Thoracic aorta (tissue), 2 donors: ENCODE measurements at regions not wholly inside any gene's neighbourhood (a gene's known extent, or its start where the extent isn't known, plus 50 kb on each side); places are given as distances from the start of the nearest gene placed in this dataset.

Experiments
- ATAC-seq: fragments of 150-250 bp; one replicate; pipeline ENCODE4 v1.8.0; 2017; ENCODE audit warnings: low read depth; ENCODE audit not compliant: insufficient number of reproducible peaks, low FRiP score
- DNase-seq: peaks from one replicate; pipeline ENCODE4 v3.0.0-alpha.2; 2020; ENCODE audit warnings: low spot score
- H3K27ac ChIP-seq, 2 donors: fragments of 200-600 bp; sonication (generic); 1 replicate in 1 of 2; 2 replicates in 1 of 2; pipeline ENCODE4 v1.5.1; 2016; ENCODE audit warnings: mild to moderate bottlenecking in 2 of 2, moderate library complexity in 2 of 2
- H3K27me3 ChIP-seq: fragments of 200-600 bp; sonication (generic); replicated peaks from 2 replicates; pipeline ENCODE4 v1.6.0; 2016; ENCODE audit warnings: mild to moderate bottlenecking; ENCODE audit not compliant: insufficient read depth
- H3K36me3 ChIP-seq: fragments of 200-600 bp; sonication (generic); one replicate; pipeline ENCODE4 v1.5.1; 2016
- H3K4me1 ChIP-seq, 2 donors: fragments of 200-600 bp; sonication (generic); 1 replicate in 1 of 2; 2 replicates in 1 of 2; pipeline versions ENCODE4 v1.5.1 to v1.6.0; 2016; ENCODE audit warnings: low read depth in 2 of 2, mild to moderate bottlenecking in 1 of 2; ENCODE audit not compliant: control insufficient read depth in 1 of 2
- H3K4me3 ChIP-seq: fragments of 200-600 bp; sonication (generic); 2 replicates; pipeline ENCODE4 v1.5.1; 2016; ENCODE audit warnings: mild to moderate bottlenecking
- H3K9me3 ChIP-seq: fragments of 200-600 bp; sonication (generic); 2 replicates; pipeline ENCODE4 v1.5.1; 2016
- CTCF ChIP-seq: fragments of 200-600 bp; sonication (generic); IDR thresholded peaks from one replicate; pipeline ENCODE4 v1.5.1; 2019; ENCODE audit warnings: antibody characterized with exemption

DNA sequence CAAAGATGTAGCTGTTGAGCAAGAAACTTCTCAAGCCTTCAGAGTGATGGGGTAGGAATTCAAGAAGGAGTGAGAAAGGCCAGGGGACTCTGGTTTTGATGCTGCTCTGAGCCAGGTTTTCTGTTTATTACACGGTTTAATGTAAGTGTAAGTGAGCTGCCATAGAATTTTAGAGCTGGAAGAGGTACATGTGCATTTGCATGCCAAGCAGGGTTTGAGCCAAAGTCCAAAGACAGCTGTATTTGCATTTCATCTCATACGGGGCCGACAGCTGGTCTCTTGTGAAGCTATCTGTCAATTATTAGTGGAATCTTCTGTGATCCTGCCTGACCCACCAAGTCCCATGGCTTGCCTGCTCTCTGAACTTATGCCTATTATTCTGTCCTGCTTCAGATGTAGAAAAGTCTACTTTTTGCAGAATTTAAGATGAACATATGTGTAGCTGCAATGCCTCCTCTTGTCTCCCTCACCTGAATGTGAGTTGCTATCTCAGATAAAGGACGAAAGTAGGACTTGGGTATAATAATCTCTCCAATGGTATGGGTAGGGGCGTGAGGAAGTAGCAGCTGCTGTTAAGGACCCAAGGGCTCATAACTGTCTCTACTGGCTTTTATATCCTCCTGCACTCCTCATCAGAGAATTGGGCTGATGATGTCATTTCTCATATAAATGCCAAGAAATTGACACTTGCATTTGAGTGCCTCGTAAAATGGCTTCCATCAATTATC is 160.0 kb downstream of the SQOR start:
- no peaks in the 10 kb centered on the region for H3K27me3 ChIP-seq
- H3K27ac ChIP-seq = no peak overlapping the region
- TF ChIP-seq CTCF = no peak
- no peak overlapping the region for H3K4me3 ChIP-seq
- DNase-seq (no peak), ATAC-seq (no peak)
- H3K9me3 ChIP-seq = no peaks in the 10 kb centered on the region
- no peaks in the 10 kb centered on the region for H3K36me3 ChIP-seq
- H3K4me1 ChIP-seq = no peaks in the 10 kb centered on the region

- no peak overlapping the region for H3K4me3 ChIP-seq
- TF ChIP-seq CTCF = peak; percentile 58
- ATAC-seq = no peak
- H3K4me1 ChIP-seq = no peaks in the 10 kb centered on the region
- no peak overlapping the region for H3K27ac ChIP-seq
- no peaks in the 10 kb centered on the region for H3K9me3 ChIP-seq
- H3K36me3 ChIP-seq = no peaks in the 10 kb centered on the region
- no peaks in the 10 kb centered on the region for H3K27me3 ChIP-seq
- no peak for DNase-seq
Observed at GRCh38 chr15:45795440-45796069, 160.7 kb downstream of the SQOR start.

DNA sequence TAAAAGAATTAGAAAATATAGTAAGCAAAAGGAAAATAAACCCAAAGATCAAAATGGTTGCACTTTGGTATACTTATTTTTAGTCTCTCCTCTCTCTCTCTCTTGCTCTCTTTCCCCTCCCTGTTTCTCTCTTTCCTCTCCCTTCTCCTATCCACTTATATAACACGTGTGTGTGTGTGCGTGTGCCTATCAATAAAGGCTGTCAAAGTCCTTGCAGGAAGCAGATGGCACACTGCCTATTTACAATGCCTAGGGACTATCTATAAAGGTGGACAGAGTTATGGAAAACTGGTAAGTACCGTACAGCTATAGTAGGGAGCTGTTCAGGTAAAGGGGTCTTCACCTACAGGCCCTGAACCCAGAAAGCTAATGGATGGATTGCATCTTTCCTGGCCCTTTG is 161.6 kb downstream of the SQOR start:
- H3K27me3 ChIP-seq = no peaks in the 10 kb centered on the region
- no peak for TF ChIP-seq CTCF
- no peaks in the 10 kb centered on the region for H3K4me1 ChIP-seq
- H3K27ac ChIP-seq = no peak overlapping the region
- DNase-seq (no peak), ATAC-seq (no peak)
- H3K9me3 ChIP-seq = no peaks in the 10 kb centered on the region
- H3K4me3 ChIP-seq = no peak overlapping the region
- no peaks in the 10 kb centered on the region for H3K36me3 ChIP-seq

DNA sequence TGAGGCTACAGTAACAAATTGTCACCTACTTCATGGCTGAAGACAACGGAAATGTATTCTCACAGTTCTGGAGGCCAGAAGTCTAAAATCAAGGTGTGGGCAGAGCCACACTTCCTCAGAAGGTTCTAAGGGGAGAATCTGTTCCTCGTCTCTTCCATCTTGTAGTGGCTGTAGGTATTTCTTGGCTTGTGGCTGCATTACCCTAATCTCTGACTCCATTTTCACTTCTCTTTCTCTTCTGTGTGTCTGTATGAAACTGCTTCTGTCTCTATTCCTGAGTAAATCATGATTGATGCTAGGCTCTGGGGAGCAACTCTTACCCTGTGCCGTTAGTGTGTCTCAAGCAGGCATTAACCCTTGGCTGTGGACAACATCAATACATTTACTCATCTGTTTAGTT is 164.7 kb downstream of the SQOR start:
- DNase-seq (no peak), ATAC-seq (no peak)
- no peaks in the 10 kb centered on the region for H3K36me3 ChIP-seq
- no peak overlapping the region for H3K27ac ChIP-seq
- H3K4me1 ChIP-seq = no peaks in the 10 kb centered on the region
- H3K4me3 ChIP-seq = no peak overlapping the region
- TF ChIP-seq CTCF = no peak
- H3K9me3 ChIP-seq = no peaks in the 10 kb centered on the region
- H3K27me3 ChIP-seq = no peaks in the 10 kb centered on the region

- no peaks in the 10 kb centered on the region for H3K9me3 ChIP-seq
- no peaks in the 10 kb centered on the region for H3K4me1 ChIP-seq
- ATAC-seq (no peak), DNase-seq (no peak)
- no peak for TF ChIP-seq CTCF
- H3K36me3 ChIP-seq = no peaks in the 10 kb centered on the region
- H3K27me3 ChIP-seq = no peaks in the 10 kb centered on the region
- no peak overlapping the region for H3K4me3 ChIP-seq
- H3K27ac ChIP-seq = no peak overlapping the region
Observed at GRCh38 chr15:45801543-45801942, 166.7 kb downstream of the SQOR start.
